Osteoblast (primary cell): ENCODE measurements at regions not wholly inside any gene's neighbourhood (a gene's known extent, or its start where the extent isn't known, plus 50 kb on each side); places are given as distances from the start of the nearest gene placed in this dataset.

Source experiments
- DNase-seq: peaks from one replicate; pipeline ENCODE4 v3.0.0; 2011; ENCODE audit warnings: low spot score, mixed read lengths; ENCODE audit not compliant: insufficient read length; ENCODE audit errors: missing footprints
- H2AFZ ChIP-seq: 2 replicates; pipeline ENCODE4 v1.6.0; 2011; ENCODE audit warnings: mild to moderate bottlenecking, low read length
- H3K27ac ChIP-seq: 2 replicates; pipeline ENCODE4 v1.5.1; 2011; ENCODE audit warnings: mild to moderate bottlenecking, low read depth, low read length, moderate library complexity
- H3K27me3 ChIP-seq: 2 replicates; pipeline ENCODE4 v1.6.0; 2012; ENCODE audit warnings: mild to moderate bottlenecking, control low read depth, inconsistent platforms, low read length, moderate library complexity; ENCODE audit not compliant: insufficient read depth
- H3K36me3 ChIP-seq: 2 replicates; pipeline ENCODE4 v1.5.1; 2011; ENCODE audit warnings: mild to moderate bottlenecking, low read length, control low read depth, moderate library complexity; ENCODE audit not compliant: insufficient read depth
- H3K4me1 ChIP-seq: 2 replicates; pipeline ENCODE4 v1.5.1; 2011; ENCODE audit warnings: mild to moderate bottlenecking, low read length, control low read depth, moderate library complexity; ENCODE audit not compliant: insufficient read depth
- H3K4me2 ChIP-seq: 2 replicates; pipeline ENCODE4 v1.6.0; 2011; ENCODE audit warnings: mild to moderate bottlenecking, low read length; ENCODE audit not compliant: insufficient read depth
- H3K4me3 ChIP-seq: fragments of 200-600 bp; sonication (generic); 3 replicates; pipeline ENCODE4 v1.5.1; 2012; ENCODE audit warnings: mild to moderate bottlenecking, low read length, inconsistent platforms; ENCODE audit not compliant: insufficient read depth
- H3K79me2 ChIP-seq: 2 replicates; pipeline ENCODE4 v1.6.0; 2012; ENCODE audit warnings: mild to moderate bottlenecking, low read length, control low read depth, inconsistent platforms; ENCODE audit not compliant: insufficient read depth
- H3K9me3 ChIP-seq: 2 replicates; pipeline ENCODE4 v1.5.1; 2011; ENCODE audit warnings: low read depth, low read length, control low read depth
- H4K20me1 ChIP-seq: 2 replicates; pipeline ENCODE4 v1.6.0; 2012; ENCODE audit warnings: mild to moderate bottlenecking, low read length, control low read depth; ENCODE audit not compliant: insufficient read depth
- TF ChIP-seq, protein P1 (sequence below): IDR thresholded peaks from 2 replicates; pipeline ENCODE4 v1.5.1; 2011; ENCODE audit warnings: mild to moderate bottlenecking, low read depth, low read length, moderate library complexity; ENCODE audit errors: extremely low read depth

DNA sequence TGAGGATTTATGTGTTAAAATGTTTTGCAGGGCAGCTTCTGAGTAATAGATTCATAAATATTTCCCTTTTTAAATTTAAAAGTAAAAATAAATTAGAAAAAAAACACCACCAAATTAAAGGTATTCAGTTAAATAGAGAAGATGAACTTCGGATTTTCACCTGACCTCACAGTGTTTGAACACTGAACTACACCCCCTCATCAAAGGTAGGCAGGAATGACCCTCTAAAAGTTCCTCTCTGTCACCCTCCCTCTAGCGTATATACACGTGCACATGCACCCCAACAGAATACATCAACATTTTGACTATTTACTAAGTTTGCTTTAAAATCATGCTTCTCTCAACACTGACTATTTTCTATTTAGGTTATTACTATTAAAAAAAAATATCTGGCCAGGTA is 528.3 kb downstream of the QKI start:
- Histone ChIP-seq H3K27ac (no peak overlapping the region), H3K4me1 (no peaks in the 10 kb centered on the region), H3K4me2 (no peak overlapping the region), H3K79me2 (no peaks in the 10 kb centered on the region), H3K36me3 (no peaks in the 10 kb centered on the region), H3K4me3 (no peak overlapping the region), H2AFZ (no peak overlapping the region), H3K9me3 (no peaks in the 10 kb centered on the region), H3K27me3 (no peaks in the 10 kb centered on the region), H4K20me1 (no peaks in the 10 kb centered on the region)
- TF ChIP-seq, protein P1, sequence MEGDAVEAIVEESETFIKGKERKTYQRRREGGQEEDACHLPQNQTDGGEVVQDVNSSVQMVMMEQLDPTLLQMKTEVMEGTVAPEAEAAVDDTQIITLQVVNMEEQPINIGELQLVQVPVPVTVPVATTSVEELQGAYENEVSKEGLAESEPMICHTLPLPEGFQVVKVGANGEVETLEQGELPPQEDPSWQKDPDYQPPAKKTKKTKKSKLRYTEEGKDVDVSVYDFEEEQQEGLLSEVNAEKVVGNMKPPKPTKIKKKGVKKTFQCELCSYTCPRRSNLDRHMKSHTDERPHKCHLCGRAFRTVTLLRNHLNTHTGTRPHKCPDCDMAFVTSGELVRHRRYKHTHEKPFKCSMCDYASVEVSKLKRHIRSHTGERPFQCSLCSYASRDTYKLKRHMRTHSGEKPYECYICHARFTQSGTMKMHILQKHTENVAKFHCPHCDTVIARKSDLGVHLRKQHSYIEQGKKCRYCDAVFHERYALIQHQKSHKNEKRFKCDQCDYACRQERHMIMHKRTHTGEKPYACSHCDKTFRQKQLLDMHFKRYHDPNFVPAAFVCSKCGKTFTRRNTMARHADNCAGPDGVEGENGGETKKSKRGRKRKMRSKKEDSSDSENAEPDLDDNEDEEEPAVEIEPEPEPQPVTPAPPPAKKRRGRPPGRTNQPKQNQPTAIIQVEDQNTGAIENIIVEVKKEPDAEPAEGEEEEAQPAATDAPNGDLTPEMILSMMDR, result no peak
- DNase-seq, result no peak

DNA sequence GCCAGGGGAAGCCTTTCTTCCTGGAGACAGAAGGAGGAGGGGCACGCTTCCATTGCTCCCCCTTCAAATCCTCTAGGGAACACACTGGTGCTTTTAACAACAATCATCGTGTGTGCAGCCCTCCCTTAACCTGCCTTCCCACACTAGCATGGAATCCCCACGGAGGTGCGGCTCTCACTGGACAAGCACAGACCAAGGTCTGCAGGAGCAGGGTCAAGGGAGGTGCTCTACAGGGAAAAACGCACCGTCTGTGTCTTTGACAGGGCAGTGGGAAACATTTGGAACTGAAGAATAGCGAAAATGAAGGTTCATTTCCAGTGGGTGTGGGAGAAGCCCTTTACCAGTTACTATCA is 527.1 kb downstream of the QKI start:
- Histone ChIP-seq H3K9me3 (no peaks in the 10 kb centered on the region), H3K27ac (no peak overlapping the region), H3K4me1 (no peaks in the 10 kb centered on the region), H3K79me2 (no peaks in the 10 kb centered on the region), H4K20me1 (no peaks in the 10 kb centered on the region), H3K27me3 (no peaks in the 10 kb centered on the region), H3K4me3 (no peak overlapping the region), H3K36me3 (no peaks in the 10 kb centered on the region), H3K4me2 (no peak overlapping the region), H2AFZ (no peak overlapping the region)
- DNase-seq, result no peak
- TF ChIP-seq, protein P1, result no peak

DNA sequence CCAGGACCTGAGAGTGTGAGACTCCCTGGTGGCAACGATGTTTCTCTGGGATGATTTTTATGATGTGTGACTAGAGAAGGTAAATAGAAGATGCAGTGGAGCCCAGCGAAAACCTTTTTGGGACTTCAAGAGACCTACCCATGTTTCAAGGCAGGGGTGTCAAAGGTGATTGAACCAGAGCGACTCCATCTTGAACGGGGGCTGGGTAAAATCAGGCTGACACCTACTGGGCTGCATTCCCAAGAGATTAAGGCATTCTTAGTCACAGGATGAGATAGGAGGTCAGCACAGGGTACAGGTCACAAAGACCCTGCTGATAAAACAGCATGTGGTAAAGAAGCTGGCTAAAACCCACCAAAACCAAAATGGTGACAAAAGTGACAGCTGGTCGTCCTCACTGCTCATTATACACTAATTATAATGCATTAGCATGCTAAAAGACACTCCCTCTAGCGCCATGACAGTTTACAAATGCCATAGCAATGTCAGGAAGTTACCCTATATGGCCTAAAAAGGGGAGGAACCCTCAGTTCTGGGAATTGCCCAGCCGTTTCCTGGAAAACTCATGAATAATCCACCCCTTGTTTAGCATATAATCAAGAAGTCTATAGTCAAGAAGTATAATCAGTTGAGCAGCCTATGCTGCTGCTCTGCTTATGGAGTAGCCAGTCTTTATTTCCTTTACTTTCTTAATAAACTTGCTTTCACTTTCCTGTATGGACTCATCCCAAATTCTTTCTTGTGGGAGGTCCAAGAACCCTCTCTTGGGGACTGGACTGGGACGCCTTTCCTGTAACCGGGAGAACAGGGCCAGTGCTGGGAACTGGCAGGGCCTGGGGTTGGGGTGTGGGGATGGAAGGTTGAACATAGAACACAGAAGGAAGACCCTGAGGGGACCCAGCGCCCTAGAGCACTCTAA is 526.4 kb downstream of the QKI start:
- H3K4me2 ChIP-seq, result no peak overlapping the region
- H3K4me1 ChIP-seq, result no peaks in the 10 kb centered on the region
- no peaks in the 10 kb centered on the region for H3K79me2 ChIP-seq
- TF ChIP-seq, protein P1, result no peak
- H4K20me1 ChIP-seq, result no peaks in the 10 kb centered on the region
- H3K27ac ChIP-seq, result no peak overlapping the region
- no peak overlapping the region for H3K4me3 ChIP-seq
- no peaks in the 10 kb centered on the region for H3K9me3 ChIP-seq
- H3K36me3 ChIP-seq, result no peaks in the 10 kb centered on the region
- no peak for DNase-seq
- no peak overlapping the region for H2AFZ ChIP-seq
- H3K27me3 ChIP-seq, result no peaks in the 10 kb centered on the region

DNA sequence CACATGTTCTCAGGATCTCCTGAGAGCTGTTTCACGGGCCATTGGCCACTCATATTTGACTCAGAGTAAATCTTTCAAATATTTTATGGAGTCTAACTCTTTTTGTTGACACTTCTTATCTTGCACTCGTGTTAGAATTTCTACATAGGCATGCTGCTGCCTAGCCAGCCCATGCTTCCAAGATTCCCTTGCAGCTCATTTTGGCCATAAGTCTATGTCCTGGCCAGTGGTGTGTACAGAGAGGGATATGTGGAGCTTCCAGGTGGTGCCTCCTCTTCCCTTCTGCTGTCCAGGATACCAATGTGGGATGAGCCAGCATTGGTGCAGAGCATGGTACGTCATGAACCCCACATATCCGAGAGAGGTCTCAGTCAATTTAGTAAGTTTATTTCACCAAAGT is 522.6 kb downstream of the QKI start:
- Histone ChIP-seq H3K4me1 (no peaks in the 10 kb centered on the region), H3K4me2 (no peak overlapping the region), H3K9me3 (peaks cover 3% of the 10 kb centered on the region), H4K20me1 (no peaks in the 10 kb centered on the region), H3K27me3 (no peaks in the 10 kb centered on the region), H3K36me3 (no peaks in the 10 kb centered on the region), H3K4me3 (no peak overlapping the region), H3K79me2 (no peaks in the 10 kb centered on the region), H3K27ac (no peak overlapping the region), H2AFZ (no peak overlapping the region)
- TF ChIP-seq, protein P1, result no peak
- DNase-seq, result no peak
